ENCODE measurements at regions not wholly inside any gene's neighbourhood (a gene's known extent, or its start where the extent isn't known, plus 50 kb on each side); places are given as distances from the start of the nearest gene placed in this dataset.

- H3K4me3 ChIP-seq = no peak overlapping the region
- H3K36me3 ChIP-seq (ENCODE audit: insufficient read depth in 1 of 2, low read depth in 1 of 2) = no peaks in the 10 kb centered on the region
- H3K27ac ChIP-seq = no peak overlapping the region
- ATAC-seq (no peak), DNase-seq (no peak)
- intact Hi-C loops (cut with DNase I) = no loop called here
- no peaks in the 10 kb centered on the region for H3K9me3 ChIP-seq
- no peaks in the 10 kb centered on the region for H3K27me3 ChIP-seq (ENCODE audit: insufficient read depth in 3 of 3, low read length in 2 of 3)
- 71 to 79% (median 75%) methylated on average over 1 of the region's 1 CpG for WGBS, 3 donors
- TF ChIP-seq CTCF (IDR thresholded peaks at IDR 0.05) = no peak
- H3K4me1 ChIP-seq = no peaks in the 10 kb centered on the region
Observed at GRCh38 chr12:77710209-77710608, 120.5 kb upstream of the NAV3 start.

- Histone ChIP-seq H3K9me3 (no peaks in the 10 kb centered on the region), H3K27me3 (ENCODE audit: insufficient read depth in 3 of 3, low read length in 2 of 3) (no peaks in the 10 kb centered on the region), H3K27ac (no peak overlapping the region), H3K36me3 (ENCODE audit: insufficient read depth in 1 of 2, low read depth in 1 of 2) (no peaks in the 10 kb centered on the region), H3K4me1 (no peaks in the 10 kb centered on the region), H3K4me3 (no peak overlapping the region)
- DNase-seq = no peak
- TF ChIP-seq CTCF (IDR thresholded peaks at IDR 0.05) = no peak
- intact Hi-C loops (cut with DNase I) = no loop called here
- WGBS, 3 donors = 96 to 98% (median 97%) methylated on average over 1 of the region's 1 CpG
- no peak for ATAC-seq
Observed at GRCh38 chr12:77697126-77697525, 133.6 kb upstream of the NAV3 start.

GRCh38 chr12:77696183-77696582 is 134.5 kb upstream of the NAV3 start:
- WGBS, 3 donors = 73 to 84% (median 74%) methylated on average over 2 of the region's 2 CpGs
- Histone ChIP-seq H3K27me3 (ENCODE audit: insufficient read depth in 3 of 3, low read length in 2 of 3) (no peaks in the 10 kb centered on the region), H3K4me3 (no peak overlapping the region), H3K27ac (no peak overlapping the region), H3K9me3 (no peaks in the 10 kb centered on the region), H3K4me1 (no peaks in the 10 kb centered on the region), H3K36me3 (ENCODE audit: insufficient read depth in 1 of 2, low read depth in 1 of 2) (no peaks in the 10 kb centered on the region)
- TF ChIP-seq CTCF (IDR thresholded peaks at IDR 0.05) = no peak
- intact Hi-C loops (cut with DNase I) = no loop called here
- no peak for DNase-seq
- no peak for ATAC-seq

- H3K36me3 ChIP-seq (ENCODE audit: insufficient read depth in 1 of 2, low read depth in 1 of 2) = no peaks in the 10 kb centered on the region
- no peaks in the 10 kb centered on the region for H3K27me3 ChIP-seq (ENCODE audit: insufficient read depth in 3 of 3, low read length in 2 of 3)
- H3K9me3 ChIP-seq = no peaks in the 10 kb centered on the region
- no peaks in the 10 kb centered on the region for H3K4me1 ChIP-seq
- no peak overlapping the region for H3K27ac ChIP-seq
- TF ChIP-seq CTCF (IDR thresholded peaks at IDR 0.05) = no peak
- H3K4me3 ChIP-seq = no peak overlapping the region
- DNase-seq (no peak), ATAC-seq (no peak)
- intact Hi-C loops (cut with DNase I) = loop anchor here in 1 of 2 donors (10.0 kb wide), 1 partner anchor 535 kb away; no protein-coding TSS in a partner anchor
Observed at GRCh38 chr12:77689510-77690086, 141.1 kb upstream of the NAV3 start.

GRCh38 chr12:77687321-77687720 is 143.4 kb upstream of the NAV3 start:
- Histone ChIP-seq H3K4me3 (no peak overlapping the region), H3K27ac (no peak overlapping the region), H3K9me3 (no peaks in the 10 kb centered on the region), H3K4me1 (no peaks in the 10 kb centered on the region), H3K27me3 (ENCODE audit: insufficient read depth in 3 of 3, low read length in 2 of 3) (no peaks in the 10 kb centered on the region), H3K36me3 (ENCODE audit: insufficient read depth in 1 of 2, low read depth in 1 of 2) (no peaks in the 10 kb centered on the region)
- DNase-seq = no peak
- intact Hi-C loops (cut with DNase I) = loop anchor here in 1 of 2 donors (10.0 kb wide), 1 partner anchor 533 kb away; no protein-coding TSS in a partner anchor
- no peak for TF ChIP-seq CTCF (IDR thresholded peaks at IDR 0.05)
- ATAC-seq = no peak
- 71 to 80% (median 78%) methylated on average over 3 of the region's 3 CpGs for whole genome bisulfite sequencing, 3 donors

Data from psoas muscle (tissue), 7 donors.